Esophagus muscularis mucosa (tissue), 3 donors: ENCODE measurements at regions not wholly inside any gene's neighbourhood (a gene's known extent, or its start where the extent isn't known, plus 50 kb on each side); places are given as distances from the start of the nearest gene placed in this dataset.

Experiments used
- POLR2AphosphoS5 ChIP-seq, 2 donors: sonication (generic); formaldehyde crosslinking; IDR thresholded peaks; one replicate each; pipeline ENCODE4 v1.6.1; 2017; ENCODE audit warnings: antibody characterized with exemption in 2 of 2
- TF ChIP-seq, protein P1 (sequence below), 3 experiments: fragments of 200-600 bp in 2 of 3; fragments of 450-650 bp in 1 of 3; sonication (generic) in 2 of 3; IDR thresholded peaks; one replicate each; pipeline ENCODE4 v1.5.1; 2017 to 2019; ENCODE audit warnings: antibody characterized with exemption in 3 of 3, mild to moderate bottlenecking in 2 of 3, moderate library complexity in 1 of 3

DNA sequence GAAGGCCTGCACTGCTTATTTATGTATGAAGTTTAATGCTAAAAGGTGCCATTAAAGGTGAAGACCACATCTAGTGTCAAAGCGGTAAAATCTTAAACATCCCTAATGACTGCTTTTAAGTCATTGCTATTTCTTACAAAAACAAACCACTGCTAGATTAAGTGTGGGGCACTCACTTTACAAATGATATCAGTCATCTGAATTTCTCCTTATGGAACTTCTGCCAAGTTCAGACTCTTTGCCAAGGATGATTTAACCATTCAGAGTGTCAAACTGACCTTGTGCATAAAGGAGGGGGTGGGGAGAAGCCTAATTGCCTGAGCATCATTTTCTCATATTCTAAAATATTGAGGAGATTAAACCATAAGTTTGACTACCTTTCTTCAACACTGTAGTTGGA is 271.5 kb downstream of the TGFB2 start:
- TF ChIP-seq, protein P1, sequence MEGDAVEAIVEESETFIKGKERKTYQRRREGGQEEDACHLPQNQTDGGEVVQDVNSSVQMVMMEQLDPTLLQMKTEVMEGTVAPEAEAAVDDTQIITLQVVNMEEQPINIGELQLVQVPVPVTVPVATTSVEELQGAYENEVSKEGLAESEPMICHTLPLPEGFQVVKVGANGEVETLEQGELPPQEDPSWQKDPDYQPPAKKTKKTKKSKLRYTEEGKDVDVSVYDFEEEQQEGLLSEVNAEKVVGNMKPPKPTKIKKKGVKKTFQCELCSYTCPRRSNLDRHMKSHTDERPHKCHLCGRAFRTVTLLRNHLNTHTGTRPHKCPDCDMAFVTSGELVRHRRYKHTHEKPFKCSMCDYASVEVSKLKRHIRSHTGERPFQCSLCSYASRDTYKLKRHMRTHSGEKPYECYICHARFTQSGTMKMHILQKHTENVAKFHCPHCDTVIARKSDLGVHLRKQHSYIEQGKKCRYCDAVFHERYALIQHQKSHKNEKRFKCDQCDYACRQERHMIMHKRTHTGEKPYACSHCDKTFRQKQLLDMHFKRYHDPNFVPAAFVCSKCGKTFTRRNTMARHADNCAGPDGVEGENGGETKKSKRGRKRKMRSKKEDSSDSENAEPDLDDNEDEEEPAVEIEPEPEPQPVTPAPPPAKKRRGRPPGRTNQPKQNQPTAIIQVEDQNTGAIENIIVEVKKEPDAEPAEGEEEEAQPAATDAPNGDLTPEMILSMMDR (IDR thresholded peaks at IDR 0.05) = no peak
- TF ChIP-seq POLR2AphosphoS5 (IDR thresholded peaks at IDR 0.05) = no peak
